ENCODE measurements at regions not wholly inside any gene's neighbourhood (a gene's known extent, or its start where the extent isn't known, plus 50 kb on each side); places are given as distances from the start of the nearest gene placed in this dataset.

GRCh38 chr2:18503376-18504228 is 56.9 kb downstream of the RDH14 start:
- no peaks in the 10 kb centered on the region for H3K36me3 ChIP-seq (ENCODE audit: insufficient read depth, low read length, poor library complexity, severe bottlenecking)
- H3K4me1 ChIP-seq (ENCODE audit: insufficient read depth, low read length, poor library complexity, severe bottlenecking): no peaks in the 10 kb centered on the region
- no peaks in the 10 kb centered on the region for H3K27me3 ChIP-seq (replicated peaks; ENCODE audit: insufficient read depth, low read depth, low read length, poor library complexity)
- TF ChIP-seq EZH2 (IDR thresholded peaks at IDR 0.05; ENCODE audit: borderline replicate concordance, low read depth, low read length, poor library complexity, severe bottlenecking) (no peak), CTCF (conservative IDR thresholded peaks at IDR 0.05; ENCODE audit: low read depth, low read length) (no peak)
- DNase-seq (ENCODE audit: low spot score): no peak
- CTCF ChIA-PET: no interaction called here
- H3K9me3 ChIP-seq (ENCODE audit: low read depth, low read length, poor library complexity, severe bottlenecking): no peaks in the 10 kb centered on the region
- POLR2A ChIA-PET (ENCODE audit: low non-redundant PET): no interaction called here
- no peak overlapping the region for H3K27ac ChIP-seq (ENCODE audit: low read depth, low read length, poor library complexity, severe bottlenecking)
- H3K4me3 ChIP-seq (ENCODE audit: low read depth, low read length, poor library complexity, severe bottlenecking): no peak overlapping the region
- no TSS peak for BruUV-seq (replicated peaks)
- intact Hi-C loops (cut with micrococcal nuclease; ENCODE audit: unreplicated experiment): no loop called here

- ChIA-PET POLR2A (ENCODE audit: low non-redundant PET) (no interaction called here), CTCF (no interaction called here)
- Histone ChIP-seq H3K4me3 (ENCODE audit: low read depth, low read length, poor library complexity, severe bottlenecking) (no peak overlapping the region), H3K36me3 (ENCODE audit: insufficient read depth, low read length, poor library complexity, severe bottlenecking) (no peaks in the 10 kb centered on the region), H3K27ac (ENCODE audit: low read depth, low read length, poor library complexity, severe bottlenecking) (no peak overlapping the region), H3K9me3 (ENCODE audit: low read depth, low read length, poor library complexity, severe bottlenecking) (no peaks in the 10 kb centered on the region), H3K4me1 (ENCODE audit: insufficient read depth, low read length, poor library complexity, severe bottlenecking) (no peaks in the 10 kb centered on the region), H3K27me3 (replicated peaks; ENCODE audit: insufficient read depth, low read depth, low read length, poor library complexity) (no peaks in the 10 kb centered on the region)
- intact Hi-C loops (cut with micrococcal nuclease; ENCODE audit: unreplicated experiment): no loop called here
- TF ChIP-seq EZH2 (IDR thresholded peaks at IDR 0.05; ENCODE audit: borderline replicate concordance, low read depth, low read length, poor library complexity, severe bottlenecking) (no peak), CTCF (conservative IDR thresholded peaks at IDR 0.05; ENCODE audit: low read depth, low read length) (no peak)
- no peak for DNase-seq (ENCODE audit: low spot score)
- BruUV-seq (replicated peaks): no TSS peak
Observed at GRCh38 chr2:18502142-18502541, 58.3 kb downstream of the RDH14 start.

GRCh38 chr2:18501729-18502128 is 58.7 kb downstream of the RDH14 start:
- TF ChIP-seq EZH2 (IDR thresholded peaks at IDR 0.05; ENCODE audit: borderline replicate concordance, low read depth, low read length, poor library complexity, severe bottlenecking): no peak
- no peak for DNase-seq (ENCODE audit: low spot score)
- Histone ChIP-seq H3K27ac (ENCODE audit: low read depth, low read length, poor library complexity, severe bottlenecking) (no peak overlapping the region), H3K4me1 (ENCODE audit: insufficient read depth, low read length, poor library complexity, severe bottlenecking) (no peaks in the 10 kb centered on the region), H3K4me3 (ENCODE audit: low read depth, low read length, poor library complexity, severe bottlenecking) (no peak overlapping the region), H3K36me3 (ENCODE audit: insufficient read depth, low read length, poor library complexity, severe bottlenecking) (no peaks in the 10 kb centered on the region), H3K27me3 (replicated peaks; ENCODE audit: insufficient read depth, low read depth, low read length, poor library complexity) (no peaks in the 10 kb centered on the region), H3K9me3 (ENCODE audit: low read depth, low read length, poor library complexity, severe bottlenecking) (no peaks in the 10 kb centered on the region)
- ChIA-PET CTCF (no interaction called here), POLR2A (ENCODE audit: low non-redundant PET) (no interaction called here)
- no TSS peak for BruUV-seq (replicated peaks)
- intact Hi-C loops (cut with micrococcal nuclease; ENCODE audit: unreplicated experiment): no loop called here

GRCh38 chr2:18501156-18501555 is 59.3 kb downstream of the RDH14 start:
- intact Hi-C loops (cut with micrococcal nuclease; ENCODE audit: unreplicated experiment): no loop called here
- no peak overlapping the region for H3K27ac ChIP-seq (ENCODE audit: low read depth, low read length, poor library complexity, severe bottlenecking)
- H3K4me1 ChIP-seq (ENCODE audit: insufficient read depth, low read length, poor library complexity, severe bottlenecking): no peaks in the 10 kb centered on the region
- H3K4me3 ChIP-seq (ENCODE audit: low read depth, low read length, poor library complexity, severe bottlenecking): no peak overlapping the region
- no peak for DNase-seq (ENCODE audit: low spot score)
- H3K9me3 ChIP-seq (ENCODE audit: low read depth, low read length, poor library complexity, severe bottlenecking): no peaks in the 10 kb centered on the region
- TF ChIP-seq EZH2 (IDR thresholded peaks at IDR 0.05; ENCODE audit: borderline replicate concordance, low read depth, low read length, poor library complexity, severe bottlenecking): no peak
- no peak for TF ChIP-seq CTCF (conservative IDR thresholded peaks at IDR 0.05; ENCODE audit: low read depth, low read length)
- H3K27me3 ChIP-seq (replicated peaks; ENCODE audit: insufficient read depth, low read depth, low read length, poor library complexity): no peaks in the 10 kb centered on the region
- no peaks in the 10 kb centered on the region for H3K36me3 ChIP-seq (ENCODE audit: insufficient read depth, low read length, poor library complexity, severe bottlenecking)
- no TSS peak for BruUV-seq (replicated peaks)
- POLR2A ChIA-PET (ENCODE audit: low non-redundant PET): no interaction called here
- CTCF ChIA-PET: no interaction called here

Data from A673 (cell line).